HepG2 (cell line): ENCODE measurements at regions not wholly inside any gene's neighbourhood (a gene's known extent, or its start where the extent isn't known, plus 50 kb on each side); places are given as distances from the start of the nearest gene placed in this dataset.

ENCODE experiments used
- ERF ChIP-seq: IDR thresholded peaks from 2 replicates; pipeline ENCODE4 v1.6.1; 2018; ENCODE audit warnings: missing biosample characterization, missing genetic modification reagents
- EZH2 ChIP-seq: conservative IDR thresholded peaks from 2 replicates; pipeline ENCODE4 v1.6.1; 2012; ENCODE audit warnings: mild to moderate bottlenecking, low read depth, low read length, moderate library complexity
- HNRNPLL ChIP-seq: fragments of 200-400 bp; formaldehyde crosslinking; IDR thresholded peaks from 2 replicates; pipeline ENCODE4 v1.6.1; 2017; ENCODE audit warnings: mild to moderate bottlenecking, low read depth, low read length; ENCODE audit not compliant: poor library complexity, severe bottlenecking
- RFX1 ChIP-seq: fragments of 450-650 bp; IDR thresholded peaks from 2 replicates; pipeline ENCODE4 v1.6.1; 2017
- SOX5 ChIP-seq: IDR thresholded peaks from 2 replicates; pipeline ENCODE4 v1.6.1; 2016; ENCODE audit warnings: borderline replicate concordance
- ZNF605 ChIP-seq: sonication (generic); formaldehyde crosslinking; IDR thresholded peaks from 2 replicates; pipeline ENCODE4 v1.8.0; 2022; ENCODE audit warnings: mild to moderate bottlenecking, missing genetic modification reagents
- ZSCAN29 ChIP-seq: sonication (generic); formaldehyde crosslinking; conservative IDR thresholded peaks from 2 replicates; pipeline ENCODE4 v1.4.0; 2020; ENCODE audit warnings: mild to moderate bottlenecking, missing genetic modification reagents
- TF ChIP-seq, protein P1 (sequence below): sonication (generic); formaldehyde crosslinking; IDR thresholded peaks from 2 replicates; pipeline ENCODE4 v1.5.0; 2020; ENCODE audit warnings: mild to moderate bottlenecking, missing genetic modification reagents, moderate library complexity
- TF ChIP-seq, protein P2 (sequence below): sonication (generic); formaldehyde crosslinking; IDR thresholded peaks from 2 replicates; pipeline ENCODE4 v1.8.1; 2023; ENCODE audit warnings: mild to moderate bottlenecking, missing genetic modification reagents
- TF ChIP-seq, protein P3 (sequence below): sonication (generic); formaldehyde crosslinking; IDR thresholded peaks from 2 replicates; pipeline ENCODE4 v1.4.0; 2020; ENCODE audit warnings: missing genetic modification reagents
- TF ChIP-seq, protein P4 (sequence below): sonication (generic); formaldehyde crosslinking; IDR thresholded peaks from 2 replicates; pipeline ENCODE4 v1.4.0; 2020; ENCODE audit warnings: missing genetic modification reagents

DNA sequence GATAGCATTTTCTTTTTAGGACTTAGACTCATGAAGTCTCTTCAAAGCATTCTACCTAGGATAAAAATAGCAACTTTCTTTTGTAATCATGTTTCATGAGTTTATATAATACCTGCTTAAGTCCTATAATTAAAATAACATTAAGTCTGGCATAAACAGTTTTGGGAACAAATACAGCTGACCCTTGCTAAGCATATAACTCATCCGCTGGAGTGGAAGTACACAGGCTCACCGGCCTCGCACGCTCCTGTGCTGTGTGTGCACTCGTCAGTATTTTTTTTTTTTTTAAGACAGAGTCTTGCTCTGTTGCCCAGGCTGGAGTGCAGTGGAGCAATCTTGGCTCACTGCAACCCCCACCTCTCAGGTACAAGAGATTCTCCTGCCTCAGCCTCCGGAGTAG, 221.8 kb downstream of the ADAMTS15 start:
- TF ChIP-seq SOX5 (CRISPR knock-in tag) (no peak), ERF (CRISPR knock-in tag) (no peak), EZH2 (no peak), ZNF605 (CRISPR knock-in tag) (no peak), RFX1 (no peak), HNRNPLL (no peak), ZSCAN29 (no peak)
- TF ChIP-seq, protein P1, sequence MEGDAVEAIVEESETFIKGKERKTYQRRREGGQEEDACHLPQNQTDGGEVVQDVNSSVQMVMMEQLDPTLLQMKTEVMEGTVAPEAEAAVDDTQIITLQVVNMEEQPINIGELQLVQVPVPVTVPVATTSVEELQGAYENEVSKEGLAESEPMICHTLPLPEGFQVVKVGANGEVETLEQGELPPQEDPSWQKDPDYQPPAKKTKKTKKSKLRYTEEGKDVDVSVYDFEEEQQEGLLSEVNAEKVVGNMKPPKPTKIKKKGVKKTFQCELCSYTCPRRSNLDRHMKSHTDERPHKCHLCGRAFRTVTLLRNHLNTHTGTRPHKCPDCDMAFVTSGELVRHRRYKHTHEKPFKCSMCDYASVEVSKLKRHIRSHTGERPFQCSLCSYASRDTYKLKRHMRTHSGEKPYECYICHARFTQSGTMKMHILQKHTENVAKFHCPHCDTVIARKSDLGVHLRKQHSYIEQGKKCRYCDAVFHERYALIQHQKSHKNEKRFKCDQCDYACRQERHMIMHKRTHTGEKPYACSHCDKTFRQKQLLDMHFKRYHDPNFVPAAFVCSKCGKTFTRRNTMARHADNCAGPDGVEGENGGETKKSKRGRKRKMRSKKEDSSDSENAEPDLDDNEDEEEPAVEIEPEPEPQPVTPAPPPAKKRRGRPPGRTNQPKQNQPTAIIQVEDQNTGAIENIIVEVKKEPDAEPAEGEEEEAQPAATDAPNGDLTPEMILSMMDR (CRISPR knock-in tag): no peak
- TF ChIP-seq, protein P2, sequence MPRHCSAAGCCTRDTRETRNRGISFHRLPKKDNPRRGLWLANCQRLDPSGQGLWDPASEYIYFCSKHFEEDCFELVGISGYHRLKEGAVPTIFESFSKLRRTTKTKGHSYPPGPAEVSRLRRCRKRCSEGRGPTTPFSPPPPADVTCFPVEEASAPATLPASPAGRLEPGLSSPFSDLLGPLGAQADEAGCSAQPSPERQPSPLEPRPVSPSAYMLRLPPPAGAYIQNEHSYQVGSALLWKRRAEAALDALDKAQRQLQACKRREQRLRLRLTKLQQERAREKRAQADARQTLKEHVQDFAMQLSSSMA (CRISPR knock-in tag): no peak
- TF ChIP-seq, protein P3, sequence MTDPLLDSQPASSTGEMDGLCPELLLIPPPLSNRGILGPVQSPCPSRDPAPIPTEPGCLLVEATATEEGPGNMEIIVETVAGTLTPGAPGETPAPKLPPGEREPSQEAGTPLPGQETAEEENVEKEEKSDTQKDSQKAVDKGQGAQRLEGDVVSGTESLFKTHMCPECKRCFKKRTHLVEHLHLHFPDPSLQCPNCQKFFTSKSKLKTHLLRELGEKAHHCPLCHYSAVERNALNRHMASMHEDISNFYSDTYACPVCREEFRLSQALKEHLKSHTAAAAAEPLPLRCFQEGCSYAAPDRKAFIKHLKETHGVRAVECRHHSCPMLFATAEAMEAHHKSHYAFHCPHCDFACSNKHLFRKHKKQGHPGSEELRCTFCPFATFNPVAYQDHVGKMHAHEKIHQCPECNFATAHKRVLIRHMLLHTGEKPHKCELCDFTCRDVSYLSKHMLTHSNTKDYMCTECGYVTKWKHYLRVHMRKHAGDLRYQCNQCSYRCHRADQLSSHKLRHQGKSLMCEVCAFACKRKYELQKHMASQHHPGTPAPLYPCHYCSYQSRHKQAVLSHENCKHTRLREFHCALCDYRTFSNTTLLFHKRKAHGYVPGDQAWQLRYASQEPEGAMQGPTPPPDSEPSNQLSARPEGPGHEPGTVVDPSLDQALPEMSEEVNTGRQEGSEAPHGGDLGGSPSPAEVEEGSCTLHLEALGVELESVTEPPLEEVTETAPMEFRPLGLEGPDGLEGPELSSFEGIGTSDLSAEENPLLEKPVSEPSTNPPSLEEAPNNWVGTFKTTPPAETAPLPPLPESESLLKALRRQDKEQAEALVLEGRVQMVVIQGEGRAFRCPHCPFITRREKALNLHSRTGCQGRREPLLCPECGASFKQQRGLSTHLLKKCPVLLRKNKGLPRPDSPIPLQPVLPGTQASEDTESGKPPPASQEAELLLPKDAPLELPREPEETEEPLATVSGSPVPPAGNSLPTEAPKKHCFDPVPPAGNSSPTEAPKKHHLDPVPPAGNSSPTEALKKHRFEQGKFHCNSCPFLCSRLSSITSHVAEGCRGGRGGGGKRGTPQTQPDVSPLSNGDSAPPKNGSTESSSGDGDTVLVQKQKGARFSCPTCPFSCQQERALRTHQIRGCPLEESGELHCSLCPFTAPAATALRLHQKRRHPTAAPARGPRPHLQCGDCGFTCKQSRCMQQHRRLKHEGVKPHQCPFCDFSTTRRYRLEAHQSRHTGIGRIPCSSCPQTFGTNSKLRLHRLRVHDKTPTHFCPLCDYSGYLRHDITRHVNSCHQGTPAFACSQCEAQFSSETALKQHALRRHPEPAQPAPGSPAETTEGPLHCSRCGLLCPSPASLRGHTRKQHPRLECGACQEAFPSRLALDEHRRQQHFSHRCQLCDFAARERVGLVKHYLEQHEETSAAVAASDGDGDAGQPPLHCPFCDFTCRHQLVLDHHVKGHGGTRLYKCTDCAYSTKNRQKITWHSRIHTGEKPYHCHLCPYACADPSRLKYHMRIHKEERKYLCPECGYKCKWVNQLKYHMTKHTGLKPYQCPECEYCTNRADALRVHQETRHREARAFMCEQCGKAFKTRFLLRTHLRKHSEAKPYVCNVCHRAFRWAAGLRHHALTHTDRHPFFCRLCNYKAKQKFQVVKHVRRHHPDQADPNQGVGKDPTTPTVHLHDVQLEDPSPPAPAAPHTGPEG (CRISPR knock-in tag): no peak
- TF ChIP-seq, protein P4, sequence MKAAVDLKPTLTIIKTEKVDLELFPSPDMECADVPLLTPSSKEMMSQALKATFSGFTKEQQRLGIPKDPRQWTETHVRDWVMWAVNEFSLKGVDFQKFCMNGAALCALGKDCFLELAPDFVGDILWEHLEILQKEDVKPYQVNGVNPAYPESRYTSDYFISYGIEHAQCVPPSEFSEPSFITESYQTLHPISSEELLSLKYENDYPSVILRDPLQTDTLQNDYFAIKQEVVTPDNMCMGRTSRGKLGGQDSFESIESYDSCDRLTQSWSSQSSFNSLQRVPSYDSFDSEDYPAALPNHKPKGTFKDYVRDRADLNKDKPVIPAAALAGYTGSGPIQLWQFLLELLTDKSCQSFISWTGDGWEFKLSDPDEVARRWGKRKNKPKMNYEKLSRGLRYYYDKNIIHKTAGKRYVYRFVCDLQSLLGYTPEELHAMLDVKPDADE: no peak
